ENCODE measurements at regions not wholly inside any gene's neighbourhood (a gene's known extent, or its start where the extent isn't known, plus 50 kb on each side); places are given as distances from the start of the nearest gene placed in this dataset.

DNA sequence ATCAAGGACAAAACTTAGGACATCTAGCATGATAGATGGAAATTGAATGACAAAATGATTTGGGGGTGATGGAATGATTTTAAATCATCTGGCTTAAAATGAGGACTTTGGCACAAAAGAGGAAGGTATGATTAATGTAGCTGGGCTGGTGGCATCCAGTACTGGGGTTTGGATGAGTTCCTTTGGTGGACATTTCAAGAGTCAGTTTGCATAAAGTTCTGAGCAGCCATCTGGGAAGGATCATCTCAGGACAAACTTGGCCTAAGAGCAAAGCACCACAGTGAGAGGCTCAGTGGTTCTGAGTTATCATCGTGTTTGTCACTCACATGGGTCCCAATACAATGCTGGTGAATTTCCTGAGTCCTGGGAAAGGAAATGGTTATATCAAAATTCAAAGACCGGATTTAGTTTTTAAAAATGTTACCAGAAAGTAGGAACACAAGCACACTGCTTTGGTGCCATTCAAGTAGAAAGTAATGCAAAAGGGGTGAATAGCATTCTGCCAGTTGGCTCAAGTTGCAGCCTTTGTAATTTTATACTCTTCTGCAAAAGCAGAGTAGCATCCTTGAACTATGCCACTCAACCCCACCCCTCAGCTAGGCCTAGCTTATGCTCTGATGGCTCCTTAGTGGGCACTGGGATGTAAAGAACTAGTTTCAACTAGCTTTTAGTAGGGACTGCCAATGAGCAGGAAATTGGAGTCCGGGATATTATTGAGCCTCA is 219.0 kb downstream of the COG6 start:
- no peak for TF ChIP-seq SUZ12 (IDR thresholded peaks at IDR 0.05)
- no peak for TF ChIP-seq SP1 (IDR thresholded peaks at IDR 0.05)
